HG03442 (cell line): ENCODE measurements at regions not wholly inside any gene's neighbourhood (a gene's known extent, or its start where the extent isn't known, plus 50 kb on each side); places are given as distances from the start of the nearest gene placed in this dataset.
"Not testable (repeated sequence)": the region's sequence is repeated elsewhere in the genome, so short reads cannot be mapped to it uniquely, and the experiment has no call there.

ENCODE experiments used
- ATAC-seq: cut with Tn5 transposase; IDR thresholded peaks from one replicate; pipeline ENCODE4 v1.9.1; 2021; ENCODE audit warnings: mild to moderate bottlenecking, moderate library complexity; ENCODE audit not compliant: unreplicated experiment

GRCh38 chr7:89616829-89617228 is 537.4 kb upstream of the STEAP1 start:
- ATAC-seq = not testable (repeated sequence)

GRCh38 chr7:89618274-89618673 is 536.0 kb upstream of the STEAP1 start:
- ATAC-seq = no peak

- ATAC-seq = no peak
Observed at GRCh38 chr7:89621925-89622641, 532.2 kb upstream of the STEAP1 start.

- peak; percentile 94 for ATAC-seq
Observed at GRCh38 chr7:89623018-89623672, 531.1 kb upstream of the STEAP1 start.

GRCh38 chr7:89624155-89624554 is 530.1 kb upstream of the STEAP1 start:
- ATAC-seq = not testable (repeated sequence)

GRCh38 chr7:89648509-89648908 is 505.8 kb upstream of the STEAP1 start:
- ATAC-seq = no peak

- no peak for ATAC-seq
Observed at GRCh38 chr7:89655946-89656345, 498.3 kb upstream of the STEAP1 start.

- no peak for ATAC-seq
Observed at GRCh38 chr7:89661876-89662275, 492.4 kb upstream of the STEAP1 start.

GRCh38 chr7:89666136-89666835 is 488.0 kb upstream of the STEAP1 start:
- ATAC-seq = no peak

- ATAC-seq = no peak
Observed at GRCh38 chr7:89680161-89680560, 474.1 kb upstream of the STEAP1 start.

- ATAC-seq = no peak
Observed at GRCh38 chr7:89681448-89681847, 472.8 kb upstream of the STEAP1 start.

GRCh38 chr7:89685287-89685686 is 469.0 kb upstream of the STEAP1 start:
- ATAC-seq = no peak

GRCh38 chr7:89687211-89687610 is 467.1 kb upstream of the STEAP1 start:
- ATAC-seq = no peak

- ATAC-seq = no peak
Observed at GRCh38 chr7:89695241-89695640, 459.0 kb upstream of the STEAP1 start.

GRCh38 chr7:89714131-89714530 is 440.1 kb upstream of the STEAP1 start:
- ATAC-seq = no peak

- ATAC-seq = not testable (repeated sequence)
Observed at GRCh38 chr7:89718941-89719340, 435.3 kb upstream of the STEAP1 start.

- no peak for ATAC-seq
Observed at GRCh38 chr7:89728481-89728880, 425.8 kb upstream of the STEAP1 start.

GRCh38 chr7:89731751-89732445 is 422.4 kb upstream of the STEAP1 start:
- no peak for ATAC-seq

GRCh38 chr7:89738549-89738948 is 415.7 kb upstream of the STEAP1 start:
- ATAC-seq = no peak

- ATAC-seq = no peak
Observed at GRCh38 chr7:89757910-89758309, 396.4 kb upstream of the STEAP1 start.

- no peak for ATAC-seq
Observed at GRCh38 chr7:89760690-89761089, 393.6 kb upstream of the STEAP1 start.
